GM12878 (cell line): ENCODE measurements at regions not wholly inside any gene's neighbourhood (a gene's known extent, or its start where the extent isn't known, plus 50 kb on each side); places are given as distances from the start of the nearest gene placed in this dataset.

ENCODE experiments used
- POLR2A ChIP-seq: IDR thresholded peaks from 2 replicates; pipeline ENCODE4 v1.6.1; 2011; ENCODE audit warnings: low read depth, mild to moderate bottlenecking, low read length
- TF ChIP-seq, protein P1 (sequence below): IDR thresholded peaks from 2 replicates; pipeline ENCODE4 v1.6.1; 2012; ENCODE audit warnings: low read length, inconsistent platforms
- TF ChIP-seq, protein P2 (sequence below): fragments of 450-650 bp; formaldehyde crosslinking; IDR thresholded peaks from 2 replicates; pipeline ENCODE4 v1.4.0; 2022; ENCODE audit warnings: mild to moderate bottlenecking, moderate library complexity
- TF ChIP-seq, protein P3 (sequence below), 3 experiments: IDR thresholded peaks in 2 of 3; conservative IDR thresholded peaks in 1 of 3; 2 replicates each; pipeline ENCODE4 v1.5.1; 2011; ENCODE audit warnings: low read depth in 3 of 3, low read length in 3 of 3, mild to moderate bottlenecking in 3 of 3, control low read depth in 2 of 3, moderate library complexity in 2 of 3, inconsistent platforms in 1 of 3, mixed read lengths in 1 of 3; ENCODE audit not compliant: control insufficient read depth in 2 of 3, insufficient read depth in 1 of 3; ENCODE audit errors: extremely low read depth in 1 of 3

DNA sequence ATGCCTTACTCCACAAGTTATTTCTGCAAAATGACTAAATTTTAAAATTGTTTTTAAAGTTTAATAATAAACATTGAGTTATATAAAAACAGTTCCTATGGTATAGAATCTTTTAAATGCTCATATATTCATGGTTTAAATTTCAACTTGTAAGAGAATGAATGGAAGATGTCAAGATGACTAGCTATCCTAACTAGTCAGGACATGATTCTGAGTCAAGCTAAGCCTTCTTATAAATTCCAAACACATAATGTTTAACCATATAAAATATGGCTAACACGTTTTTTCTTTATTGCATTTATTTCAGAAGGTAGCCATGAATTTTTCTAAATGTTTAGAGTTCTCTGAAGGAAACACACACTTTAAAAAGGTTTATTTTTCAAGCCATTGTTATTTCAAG is 320.4 kb downstream of the CBLN2 start:
- TF ChIP-seq, protein P1, sequence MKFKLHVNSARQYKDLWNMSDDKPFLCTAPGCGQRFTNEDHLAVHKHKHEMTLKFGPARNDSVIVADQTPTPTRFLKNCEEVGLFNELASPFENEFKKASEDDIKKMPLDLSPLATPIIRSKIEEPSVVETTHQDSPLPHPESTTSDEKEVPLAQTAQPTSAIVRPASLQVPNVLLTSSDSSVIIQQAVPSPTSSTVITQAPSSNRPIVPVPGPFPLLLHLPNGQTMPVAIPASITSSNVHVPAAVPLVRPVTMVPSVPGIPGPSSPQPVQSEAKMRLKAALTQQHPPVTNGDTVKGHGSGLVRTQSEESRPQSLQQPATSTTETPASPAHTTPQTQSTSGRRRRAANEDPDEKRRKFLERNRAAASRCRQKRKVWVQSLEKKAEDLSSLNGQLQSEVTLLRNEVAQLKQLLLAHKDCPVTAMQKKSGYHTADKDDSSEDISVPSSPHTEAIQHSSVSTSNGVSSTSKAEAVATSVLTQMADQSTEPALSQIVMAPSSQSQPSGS = no peak
- TF ChIP-seq, protein P2, sequence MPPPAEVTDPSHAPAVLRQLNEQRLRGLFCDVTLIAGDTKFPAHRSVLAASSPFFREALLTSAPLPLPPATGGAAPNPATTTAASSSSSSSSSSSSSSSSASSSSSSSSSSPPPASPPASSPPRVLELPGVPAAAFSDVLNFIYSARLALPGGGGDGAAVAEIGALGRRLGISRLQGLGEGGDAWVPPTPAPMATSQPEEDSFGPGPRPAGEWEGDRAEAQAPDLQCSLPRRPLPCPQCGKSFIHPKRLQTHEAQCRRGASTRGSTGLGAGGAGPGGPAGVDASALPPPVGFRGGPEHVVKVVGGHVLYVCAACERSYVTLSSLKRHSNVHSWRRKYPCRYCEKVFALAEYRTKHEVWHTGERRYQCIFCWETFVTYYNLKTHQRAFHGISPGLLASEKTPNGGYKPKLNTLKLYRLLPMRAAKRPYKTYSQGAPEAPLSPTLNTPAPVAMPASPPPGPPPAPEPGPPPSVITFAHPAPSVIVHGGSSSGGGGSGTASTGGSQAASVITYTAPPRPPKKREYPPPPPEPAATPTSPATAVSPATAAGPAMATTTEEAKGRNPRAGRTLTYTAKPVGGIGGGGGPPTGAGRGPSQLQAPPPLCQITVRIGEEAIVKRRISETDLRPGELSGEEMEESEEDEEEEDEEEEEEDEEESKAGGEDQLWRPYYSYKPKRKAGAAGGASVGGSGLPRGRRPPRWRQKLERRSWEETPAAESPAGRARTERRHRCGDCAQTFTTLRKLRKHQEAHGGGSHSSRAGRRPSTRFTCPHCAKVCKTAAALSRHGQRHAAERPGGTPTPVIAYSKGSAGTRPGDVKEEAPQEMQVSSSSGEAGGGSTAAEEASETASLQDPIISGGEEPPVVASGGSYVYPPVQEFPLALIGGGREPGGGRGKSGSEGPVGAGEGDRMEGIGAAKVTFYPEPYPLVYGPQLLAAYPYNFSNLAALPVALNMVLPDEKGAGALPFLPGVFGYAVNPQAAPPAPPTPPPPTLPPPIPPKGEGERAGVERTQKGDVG (CRISPR knock-in tag) = no peak
- TF ChIP-seq, protein P3, sequence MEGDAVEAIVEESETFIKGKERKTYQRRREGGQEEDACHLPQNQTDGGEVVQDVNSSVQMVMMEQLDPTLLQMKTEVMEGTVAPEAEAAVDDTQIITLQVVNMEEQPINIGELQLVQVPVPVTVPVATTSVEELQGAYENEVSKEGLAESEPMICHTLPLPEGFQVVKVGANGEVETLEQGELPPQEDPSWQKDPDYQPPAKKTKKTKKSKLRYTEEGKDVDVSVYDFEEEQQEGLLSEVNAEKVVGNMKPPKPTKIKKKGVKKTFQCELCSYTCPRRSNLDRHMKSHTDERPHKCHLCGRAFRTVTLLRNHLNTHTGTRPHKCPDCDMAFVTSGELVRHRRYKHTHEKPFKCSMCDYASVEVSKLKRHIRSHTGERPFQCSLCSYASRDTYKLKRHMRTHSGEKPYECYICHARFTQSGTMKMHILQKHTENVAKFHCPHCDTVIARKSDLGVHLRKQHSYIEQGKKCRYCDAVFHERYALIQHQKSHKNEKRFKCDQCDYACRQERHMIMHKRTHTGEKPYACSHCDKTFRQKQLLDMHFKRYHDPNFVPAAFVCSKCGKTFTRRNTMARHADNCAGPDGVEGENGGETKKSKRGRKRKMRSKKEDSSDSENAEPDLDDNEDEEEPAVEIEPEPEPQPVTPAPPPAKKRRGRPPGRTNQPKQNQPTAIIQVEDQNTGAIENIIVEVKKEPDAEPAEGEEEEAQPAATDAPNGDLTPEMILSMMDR (IDR thresholded peaks at IDR 0.05 in 2 of 3, conservative IDR thresholded peaks at IDR 0.05 in 1 of 3; ENCODE audit: control insufficient read depth in 2 of 3, extremely low read depth in 1 of 3, insufficient read depth in 1 of 3, low read depth in 3 of 3, low read length in 3 of 3) = no peak
- TF ChIP-seq POLR2A = no peak
